Brain microvascular endothelial cell (primary cell): ENCODE measurements at regions not wholly inside any gene's neighbourhood (a gene's known extent, or its start where the extent isn't known, plus 50 kb on each side); places are given as distances from the start of the nearest gene placed in this dataset.
"Not testable (repeated sequence)": the region's sequence is repeated elsewhere in the genome, so short reads cannot be mapped to it uniquely, and the experiment has no call there.

Experiments
- DNase-seq: peaks from one replicate; pipeline ENCODE4 v3.0.0-alpha.2; 2020
- H3K27ac ChIP-seq: fragments of 250-450 bp; sonication (Bioruptor Pico); 2 replicates; pipeline ENCODE4 v1.5.1; 2020; ENCODE audit warnings: mild to moderate bottlenecking, moderate library complexity
- H3K27me3 ChIP-seq: fragments of 250-450 bp; sonication (Bioruptor Pico); replicated peaks from 2 replicates; pipeline ENCODE4 v1.5.1; 2020; ENCODE audit warnings: mild to moderate bottlenecking
- H3K36me3 ChIP-seq: fragments of 250-450 bp; sonication (Bioruptor Pico); replicated peaks from 2 replicates; pipeline ENCODE4 v1.5.1; 2020; ENCODE audit warnings: mild to moderate bottlenecking
- H3K4me3 ChIP-seq: 2 replicates; pipeline ENCODE4 v1.5.1; 2011; ENCODE audit warnings: low read depth, mild to moderate bottlenecking, control low read depth, low read length, moderate library complexity
- CTCF ChIP-seq: IDR thresholded peaks from 2 replicates; pipeline ENCODE4 v1.5.1; 2011; ENCODE audit warnings: low read depth, mild to moderate bottlenecking, moderate library complexity, low read length, control low read depth, inconsistent platforms; ENCODE audit errors: missing control alignments
- in situ Hi-C: cut with HindIII; loops from 2 replicates; pipeline ENCODE4 v1.10.0; 2017; ENCODE audit warnings: low sequenced_read_pairs, low pct_ligation_motif_present

GRCh38 chr1:105462308-105462707 lies 1594.2 kb upstream of the PRMT6 start:
- H3K27ac ChIP-seq, result no peak overlapping the region
- in situ Hi-C loops, result no loop called here
- TF ChIP-seq CTCF, result no peak
- no peak overlapping the region for H3K4me3 ChIP-seq
- no peak for DNase-seq
- H3K36me3 ChIP-seq, result no peaks in the 10 kb centered on the region
- H3K27me3 ChIP-seq, result no peaks in the 10 kb centered on the region

- Histone ChIP-seq H3K27ac (no peak overlapping the region), H3K36me3 (no peaks in the 10 kb centered on the region), H3K27me3 (no peaks in the 10 kb centered on the region), H3K4me3 (no peak overlapping the region)
- TF ChIP-seq CTCF, result no peak
- in situ Hi-C loops, result no loop called here
- DNase-seq, result no peak
Observed at GRCh38 chr1:105467549-105467948, 1588.9 kb upstream of the PRMT6 start.

DNA sequence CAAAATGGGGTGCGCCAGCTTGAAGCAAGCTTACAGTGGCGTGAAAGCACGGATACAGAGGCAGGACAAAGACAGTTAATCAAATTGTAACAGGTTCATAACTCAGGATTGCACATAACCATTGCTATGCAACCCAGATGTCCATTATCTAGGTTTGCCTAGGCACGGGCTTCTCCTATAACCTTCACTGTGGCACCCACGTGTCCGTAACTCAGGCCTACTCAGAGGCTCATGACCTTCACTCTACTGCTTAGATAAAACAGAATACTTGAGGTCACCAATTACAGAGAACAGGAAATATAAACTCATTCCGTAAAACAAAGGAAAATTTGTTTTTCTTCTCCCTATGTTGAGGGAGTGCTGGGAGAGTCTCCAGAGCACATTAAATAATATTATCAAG lies 1585.9 kb upstream of the PRMT6 start:
- DNase-seq, H3K36me3 ChIP-seq, H3K4me3 ChIP-seq: not testable (repeated sequence)

DNA sequence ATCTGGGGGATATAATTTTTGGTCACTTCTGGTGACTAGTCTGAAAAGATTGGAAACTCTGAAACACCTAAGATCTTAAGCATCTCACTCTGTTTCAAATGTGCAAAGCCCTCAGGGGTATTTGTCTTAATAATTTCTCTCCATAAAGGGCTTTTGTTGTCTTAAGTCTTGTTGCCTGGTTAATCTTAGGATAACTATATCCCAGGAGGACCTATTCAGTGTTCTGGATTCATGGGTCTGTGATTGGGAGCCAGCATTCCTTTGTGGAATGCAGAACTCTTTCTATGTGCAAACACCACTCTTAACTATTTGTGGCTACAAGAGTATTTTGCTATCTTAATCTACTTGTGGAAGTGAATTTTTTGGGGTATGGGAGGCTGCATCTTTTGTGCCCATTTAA lies 1573.0 kb upstream of the PRMT6 start:
- no peak for TF ChIP-seq CTCF
- H3K27ac ChIP-seq, result no peak overlapping the region
- no peak for DNase-seq
- H3K4me3 ChIP-seq, result no peak overlapping the region
- no peaks in the 10 kb centered on the region for H3K27me3 ChIP-seq
- H3K36me3 ChIP-seq, result no peaks in the 10 kb centered on the region
- in situ Hi-C loops, result no loop called here

More for the DNA sequence above, 1585.9 kb upstream of the PRMT6 start:
- H3K27ac ChIP-seq, H3K27me3 ChIP-seq, in situ Hi-C loops: not testable (repeated sequence)

DNA sequence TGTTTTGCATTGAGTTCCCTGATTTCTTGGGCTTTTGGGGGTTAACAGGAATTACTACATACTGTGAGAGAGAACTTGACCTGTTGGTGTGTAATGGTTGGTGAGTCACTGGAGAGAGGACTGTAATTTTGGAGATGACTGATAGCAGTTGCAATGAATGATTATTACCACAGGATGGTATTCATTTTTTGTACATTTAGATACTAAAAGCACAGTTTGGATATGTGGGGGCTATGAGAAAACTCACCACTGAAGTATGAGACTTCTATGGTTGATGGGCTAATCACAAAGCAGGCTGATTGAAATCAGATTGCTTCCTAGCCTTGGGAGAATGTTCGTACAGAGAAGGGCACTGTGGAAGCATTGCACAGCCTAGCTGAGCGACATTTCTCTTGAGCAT lies 1571.3 kb upstream of the PRMT6 start:
- peak; percentile 86 for DNase-seq
- in situ Hi-C loops, result no loop called here
- Histone ChIP-seq H3K27me3 (no peaks in the 10 kb centered on the region), H3K4me3 (no peak overlapping the region), H3K27ac (peak overlapping the region; percentile 67), H3K36me3 (no peaks in the 10 kb centered on the region)
- TF ChIP-seq CTCF, result no peak

GRCh38 chr1:105492921-105493320 lies 1563.6 kb upstream of the PRMT6 start:
- Histone ChIP-seq H3K36me3 (no peaks in the 10 kb centered on the region), H3K4me3 (no peak overlapping the region), H3K27me3 (no peaks in the 10 kb centered on the region), H3K27ac (peak overlapping the region; percentile 24)
- in situ Hi-C loops, result no loop called here
- peak; percentile 58 for DNase-seq
- no peak for TF ChIP-seq CTCF
